ENCODE measurements at regions not wholly inside any gene's neighbourhood (a gene's known extent, or its start where the extent isn't known, plus 50 kb on each side); places are given as distances from the start of the nearest gene placed in this dataset.

DNA sequence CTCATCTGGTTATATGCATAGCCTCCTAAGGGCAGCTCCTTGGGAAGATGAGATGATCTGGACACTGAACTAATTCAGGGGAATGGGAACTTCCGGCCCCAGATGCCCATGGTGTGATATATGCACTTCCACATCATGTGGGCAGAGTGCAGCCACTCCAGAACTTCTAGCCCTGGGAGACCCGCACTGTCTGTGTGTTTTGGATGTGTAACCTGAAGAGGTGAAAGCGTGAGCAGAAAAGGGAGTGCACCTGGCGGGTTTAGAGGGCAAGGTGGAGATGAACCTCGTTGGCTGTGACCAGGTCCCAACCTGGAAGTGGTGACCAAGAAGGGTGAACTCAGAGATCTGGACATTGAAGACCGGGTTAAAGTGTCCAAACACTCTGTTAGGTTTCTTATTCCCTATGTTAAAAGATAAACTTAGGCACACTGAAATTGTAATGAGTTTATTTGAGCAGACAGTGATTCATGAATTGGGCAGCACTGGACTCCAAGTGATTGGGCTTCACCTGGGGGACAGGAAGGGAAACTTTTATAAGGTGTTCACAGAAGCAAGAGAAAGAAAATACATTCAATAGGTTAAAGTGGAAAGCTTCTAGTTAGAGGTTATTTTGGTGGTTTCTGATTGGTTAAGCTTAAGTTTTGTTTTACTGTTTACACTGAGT is 296.2 kb upstream of the SKOR2 start:
- 84 to 87% methylated on average over 6 of the region's 6 CpGs for WGBS, 2 donors
- no peak for ATAC-seq (ENCODE audit: insufficient read depth, low FRiP score)

DNA sequence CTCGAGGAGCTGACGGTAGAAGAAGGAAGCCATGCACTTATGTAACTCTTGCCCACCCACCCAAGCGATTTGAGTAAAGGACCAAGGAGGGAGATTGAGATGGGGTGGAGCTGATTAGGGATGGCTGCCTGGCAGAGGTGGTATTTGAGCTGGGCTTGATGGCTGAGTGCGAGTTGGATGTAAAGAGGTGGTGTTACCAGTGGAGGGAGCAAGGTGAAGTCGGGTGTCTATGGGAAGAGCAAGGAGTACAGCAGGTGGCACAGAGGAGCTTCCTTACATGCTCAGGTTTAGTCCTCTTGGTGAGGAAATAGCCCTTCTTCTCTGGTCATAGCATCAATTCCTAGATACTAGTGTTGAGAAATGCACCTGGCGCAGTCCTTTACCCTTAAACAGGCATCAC is 294.2 kb upstream of the SKOR2 start:
- 61 to 66% methylated on average over 6 of the region's 6 CpGs for WGBS, 2 donors
- ATAC-seq (ENCODE audit: insufficient read depth, low FRiP score) = no peak

More for the DNA sequence above, 296.2 kb upstream of the SKOR2 start:
- H3K9ac ChIP-seq (ENCODE audit: insufficient read depth in 1 of 2, low read length in 2 of 2) = no peak overlapping the region
- no peaks in the 10 kb centered on the region for H3K4me1 ChIP-seq (ENCODE audit: control insufficient read depth in 5 of 5, insufficient read depth in 5 of 5, low read length in 5 of 5)
- DNase-seq = no peak
- peaks cover 0 to 5% (median 0%) of the 10 kb centered on the region in 3 donors for H3K27me3 ChIP-seq (ENCODE audit: control insufficient read depth in 3 of 3, insufficient read depth in 3 of 3, low read length in 2 of 3)
- TF ChIP-seq, protein P1, sequence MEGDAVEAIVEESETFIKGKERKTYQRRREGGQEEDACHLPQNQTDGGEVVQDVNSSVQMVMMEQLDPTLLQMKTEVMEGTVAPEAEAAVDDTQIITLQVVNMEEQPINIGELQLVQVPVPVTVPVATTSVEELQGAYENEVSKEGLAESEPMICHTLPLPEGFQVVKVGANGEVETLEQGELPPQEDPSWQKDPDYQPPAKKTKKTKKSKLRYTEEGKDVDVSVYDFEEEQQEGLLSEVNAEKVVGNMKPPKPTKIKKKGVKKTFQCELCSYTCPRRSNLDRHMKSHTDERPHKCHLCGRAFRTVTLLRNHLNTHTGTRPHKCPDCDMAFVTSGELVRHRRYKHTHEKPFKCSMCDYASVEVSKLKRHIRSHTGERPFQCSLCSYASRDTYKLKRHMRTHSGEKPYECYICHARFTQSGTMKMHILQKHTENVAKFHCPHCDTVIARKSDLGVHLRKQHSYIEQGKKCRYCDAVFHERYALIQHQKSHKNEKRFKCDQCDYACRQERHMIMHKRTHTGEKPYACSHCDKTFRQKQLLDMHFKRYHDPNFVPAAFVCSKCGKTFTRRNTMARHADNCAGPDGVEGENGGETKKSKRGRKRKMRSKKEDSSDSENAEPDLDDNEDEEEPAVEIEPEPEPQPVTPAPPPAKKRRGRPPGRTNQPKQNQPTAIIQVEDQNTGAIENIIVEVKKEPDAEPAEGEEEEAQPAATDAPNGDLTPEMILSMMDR (IDR thresholded peaks at IDR 0.05; ENCODE audit: control extremely low read depth, extremely low read depth) = no peak
- no peaks in the 10 kb centered on the region for H3K36me3 ChIP-seq (ENCODE audit: control insufficient read depth in 4 of 4, insufficient read depth in 4 of 4, low read length in 4 of 4)
- no peak overlapping the region for H3K4me3 ChIP-seq
- H3K9me3 ChIP-seq (ENCODE audit: control insufficient read depth in 4 of 4, insufficient read depth in 3 of 4, low read length in 3 of 4) = no peaks in the 10 kb centered on the region
- H3K27ac ChIP-seq (ENCODE audit: low read depth in 1 of 2, low read length in 1 of 2) = no peak overlapping the region

DNA sequence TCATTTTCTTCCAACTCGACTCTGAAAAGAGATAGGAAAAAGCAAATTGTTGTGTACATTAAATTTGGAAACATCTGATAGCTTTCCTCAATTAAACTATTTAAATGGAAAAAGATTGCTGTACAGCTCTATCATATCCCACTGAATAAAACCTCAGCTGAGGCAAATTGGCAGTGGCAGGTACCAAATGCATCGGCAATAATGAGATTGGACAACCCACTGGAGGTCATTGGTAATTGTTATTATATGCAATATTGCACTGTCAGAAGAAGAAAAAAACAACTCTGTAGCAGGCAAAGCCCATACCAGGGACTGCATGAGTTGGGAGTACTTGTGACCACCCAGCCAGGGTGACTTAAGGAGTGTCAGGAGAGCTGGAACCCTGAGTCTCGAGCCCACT is 291.6 kb upstream of the SKOR2 start:
- DNase-seq (no peak), ATAC-seq (ENCODE audit: insufficient read depth, low FRiP score) (no peak)
- WGBS, 2 donors = 75 to 86% methylated on average over 3 of the region's 3 CpGs
- peaks cover 0 to 6% (median 0%) of the 10 kb centered on the region in 3 donors for H3K27me3 ChIP-seq (ENCODE audit: control insufficient read depth in 3 of 3, insufficient read depth in 3 of 3, low read length in 2 of 3)
- no peaks in the 10 kb centered on the region for H3K4me1 ChIP-seq (ENCODE audit: control insufficient read depth in 5 of 5, insufficient read depth in 5 of 5, low read length in 5 of 5)
- H3K27ac ChIP-seq (ENCODE audit: low read depth in 1 of 2, low read length in 1 of 2) = no peak overlapping the region
- H3K4me3 ChIP-seq = no peak overlapping the region
- no peak overlapping the region for H3K9ac ChIP-seq (ENCODE audit: insufficient read depth in 1 of 2, low read length in 2 of 2)
- TF ChIP-seq, protein P1 (IDR thresholded peaks at IDR 0.05; ENCODE audit: control extremely low read depth, extremely low read depth) = no peak
- no peaks in the 10 kb centered on the region for H3K36me3 ChIP-seq (ENCODE audit: control insufficient read depth in 4 of 4, insufficient read depth in 4 of 4, low read length in 4 of 4)
- H3K9me3 ChIP-seq (ENCODE audit: control insufficient read depth in 4 of 4, insufficient read depth in 3 of 4, low read length in 3 of 4) = no peaks in the 10 kb centered on the region

More for the DNA sequence above, 294.2 kb upstream of the SKOR2 start:
- Histone ChIP-seq H3K27me3 (ENCODE audit: control insufficient read depth in 3 of 3, insufficient read depth in 3 of 3, low read length in 2 of 3) (peaks cover 0 to 6% (median 0%) of the 10 kb centered on the region in 3 donors), H3K36me3 (ENCODE audit: control insufficient read depth in 4 of 4, insufficient read depth in 4 of 4, low read length in 4 of 4) (no peaks in the 10 kb centered on the region), H3K4me1 (ENCODE audit: control insufficient read depth in 5 of 5, insufficient read depth in 5 of 5, low read length in 5 of 5) (no peaks in the 10 kb centered on the region), H3K9me3 (ENCODE audit: control insufficient read depth in 4 of 4, insufficient read depth in 3 of 4, low read length in 3 of 4) (no peaks in the 10 kb centered on the region), H3K4me3 (no peak overlapping the region), H3K9ac (ENCODE audit: insufficient read depth in 1 of 2, low read length in 2 of 2) (no peak overlapping the region), H3K27ac (ENCODE audit: low read depth in 1 of 2, low read length in 1 of 2) (no peak overlapping the region)
- DNase-seq = no peak
- TF ChIP-seq, protein P1 (IDR thresholded peaks at IDR 0.05; ENCODE audit: control extremely low read depth, extremely low read depth) = no peak

DNA sequence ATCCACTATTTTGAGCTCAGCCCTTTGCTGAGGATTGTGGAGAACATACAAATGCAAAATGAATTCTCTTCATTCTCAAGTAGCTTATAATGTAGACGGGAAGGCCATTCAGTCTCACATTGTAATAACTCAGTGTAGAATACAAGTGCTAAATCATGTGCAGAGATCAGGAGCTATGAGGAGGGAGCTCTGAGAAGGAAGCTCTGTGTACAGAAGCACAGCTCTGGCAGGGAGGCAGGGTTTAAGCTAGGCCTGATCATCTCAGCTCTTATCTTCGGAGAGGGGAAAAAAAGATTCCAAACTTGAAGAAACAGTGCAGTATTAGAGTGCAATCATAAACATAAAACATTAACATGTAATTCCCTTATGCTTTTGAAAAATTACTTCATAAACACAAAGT is 291.1 kb upstream of the SKOR2 start:
- Histone ChIP-seq H3K27me3 (ENCODE audit: control insufficient read depth in 3 of 3, insufficient read depth in 3 of 3, low read length in 2 of 3) (peaks cover 0 to 6% (median 0%) of the 10 kb centered on the region in 3 donors), H3K4me3 (no peak overlapping the region), H3K36me3 (ENCODE audit: control insufficient read depth in 4 of 4, insufficient read depth in 4 of 4, low read length in 4 of 4) (no peaks in the 10 kb centered on the region), H3K9me3 (ENCODE audit: control insufficient read depth in 4 of 4, insufficient read depth in 3 of 4, low read length in 3 of 4) (no peaks in the 10 kb centered on the region), H3K4me1 (ENCODE audit: control insufficient read depth in 5 of 5, insufficient read depth in 5 of 5, low read length in 5 of 5) (no peaks in the 10 kb centered on the region), H3K9ac (ENCODE audit: insufficient read depth in 1 of 2, low read length in 2 of 2) (no peak overlapping the region), H3K27ac (ENCODE audit: low read depth in 1 of 2, low read length in 1 of 2) (no peak overlapping the region)
- peak in 1 of 3 donors; percentile 13 for DNase-seq
- TF ChIP-seq, protein P1 (IDR thresholded peaks at IDR 0.05; ENCODE audit: control extremely low read depth, extremely low read depth) = no peak
- ATAC-seq (ENCODE audit: insufficient read depth, low FRiP score) = no peak
- WGBS, 2 donors = 47 to 67% methylated on average over 2 of the region's 2 CpGs

Data from lung (tissue), 11 donors.